ENCODE measurements at regions not wholly inside any gene's neighbourhood (a gene's known extent, or its start where the extent isn't known, plus 50 kb on each side); places are given as distances from the start of the nearest gene placed in this dataset.

- TF ChIP-seq CTCF (conservative IDR thresholded peaks at IDR 0.05 in 1 of 2, IDR thresholded peaks at IDR 0.05 in 1 of 2; ENCODE audit: extremely low read depth in 1 of 2, insufficient read depth in 1 of 2, low read depth in 1 of 2, low read length in 2 of 2) (no peak), EZH2 (IDR thresholded peaks at IDR 0.05; ENCODE audit: borderline replicate concordance, low read length) (no peak)
Observed at GRCh38 chr10:9789996-9790395, 1227.7 kb upstream of the CELF2 start.

Measured in mammary epithelial cell (primary cell).